Keratinocyte (primary cell): ENCODE measurements at regions not wholly inside any gene's neighbourhood (a gene's known extent, or its start where the extent isn't known, plus 50 kb on each side); places are given as distances from the start of the nearest gene placed in this dataset.

Experiments
- DNase-seq: peaks from one replicate; pipeline ENCODE4 v3.0.0-alpha.2; 2011; ENCODE audit warnings: low read depth, missing footprints, low spot score
- FAIRE-seq: peaks from 2 replicates; lab custom pipeline; 2011; peaks lifted over from hg19 to GRCh38; lab: Jason Lieb, UNC
- H2AFZ ChIP-seq: 2 replicates; pipeline ENCODE4 v1.6.0; 2012; ENCODE audit warnings: low read length, control low read depth, inconsistent platforms; ENCODE audit not compliant: control insufficient read depth
- H3K27ac ChIP-seq: 2 replicates; pipeline ENCODE4 v1.5.1; 2011; ENCODE audit warnings: low read length; ENCODE audit not compliant: control insufficient read depth, insufficient read depth
- H3K27me3 ChIP-seq: 3 replicates; pipeline ENCODE4 v1.6.0; 2011; ENCODE audit warnings: low read length; ENCODE audit not compliant: control insufficient read depth, insufficient read depth; ENCODE audit errors: extremely low read depth
- H3K36me3 ChIP-seq, 2 experiments: 2 replicates in 1 of 2; 3 replicates in 1 of 2; pipeline ENCODE4 v1.5.1; 2011; ENCODE audit warnings: low read length in 2 of 2, mild to moderate bottlenecking in 1 of 2; ENCODE audit not compliant: control insufficient read depth in 2 of 2, insufficient read depth in 2 of 2; ENCODE audit errors: extremely low read depth in 1 of 2
- H3K4me1 ChIP-seq: 3 replicates; pipeline ENCODE4 v1.5.1; 2011; ENCODE audit warnings: low read length; ENCODE audit not compliant: control insufficient read depth, insufficient read depth; ENCODE audit errors: extremely low read depth
- H3K4me2 ChIP-seq: 3 replicates; pipeline ENCODE4 v1.6.0; 2011; ENCODE audit warnings: low read depth, low read length; ENCODE audit not compliant: control insufficient read depth, insufficient read depth; ENCODE audit errors: extremely low read depth
- H3K4me3 ChIP-seq, 3 experiments: fragments of 200-600 bp in 1 of 3; sonication (generic) in 1 of 3; 2 replicates in 2 of 3; 3 replicates in 1 of 3; pipeline ENCODE4 v1.5.1; 2011 to 2016; ENCODE audit warnings: low read length in 3 of 3, mild to moderate bottlenecking in 3 of 3, control low read depth in 2 of 3, inconsistent platforms in 1 of 3, low read depth in 1 of 3, mixed read lengths in 1 of 3, mixed run types in 1 of 3, moderate library complexity in 1 of 3; ENCODE audit not compliant: control insufficient read depth in 2 of 3, insufficient read depth in 2 of 3; ENCODE audit errors: extremely low read depth in 1 of 3
- H3K79me2 ChIP-seq: 2 replicates; pipeline ENCODE4 v1.6.0; 2012; ENCODE audit warnings: low read length; ENCODE audit not compliant: control insufficient read depth, insufficient read depth
- H3K9ac ChIP-seq: 3 replicates; pipeline ENCODE4 v1.6.0; 2011; ENCODE audit warnings: low read length; ENCODE audit not compliant: control insufficient read depth, insufficient read depth; ENCODE audit errors: extremely low read depth
- H3K9me1 ChIP-seq: 3 replicates; pipeline ENCODE4 v1.6.0; 2011; ENCODE audit warnings: low read length; ENCODE audit not compliant: control insufficient read depth, insufficient read depth; ENCODE audit errors: extremely low read depth
- H3K9me3 ChIP-seq: 2 replicates; pipeline ENCODE4 v1.5.1; 2012; ENCODE audit warnings: low read depth, low read length; ENCODE audit not compliant: control insufficient read depth
- H4K20me1 ChIP-seq: 3 replicates; pipeline ENCODE4 v1.6.0; 2011; ENCODE audit warnings: low read length; ENCODE audit not compliant: control insufficient read depth, insufficient read depth; ENCODE audit errors: extremely low read depth
- EZH2 ChIP-seq: IDR thresholded peaks from one replicate; pipeline ENCODE4 v1.6.1; 2012; ENCODE audit warnings: inconsistent platforms, mild to moderate bottlenecking, low read length, moderate library complexity
- dilution Hi-C: fragments of 300-500 bp; cut with MboI; formaldehyde crosslinking; loops from one replicate; pipeline ENCODE4 v1.7.0; 2020; ENCODE audit warnings: low sequenced_read_pairs; ENCODE audit not compliant: extremely low pct_ligation_motif_present
- TF ChIP-seq, protein P1 (sequence below), 3 experiments: IDR thresholded peaks in 1 of 3; conservative IDR thresholded peaks in 1 of 3; optimal IDR thresholded peaks in 1 of 3; 2 replicates in 2 of 3; 3 replicates in 1 of 3; pipeline versions ENCODE3 to v1.5.1; 2011; ENCODE audit warnings: low read length in 3 of 3, mild to moderate bottlenecking in 3 of 3, moderate library complexity in 2 of 3, control low read depth in 1 of 3, inconsistent platforms in 1 of 3; ENCODE audit not compliant: insufficient read depth in 2 of 3; ENCODE audit errors: extremely low read depth in 1 of 3

DNA sequence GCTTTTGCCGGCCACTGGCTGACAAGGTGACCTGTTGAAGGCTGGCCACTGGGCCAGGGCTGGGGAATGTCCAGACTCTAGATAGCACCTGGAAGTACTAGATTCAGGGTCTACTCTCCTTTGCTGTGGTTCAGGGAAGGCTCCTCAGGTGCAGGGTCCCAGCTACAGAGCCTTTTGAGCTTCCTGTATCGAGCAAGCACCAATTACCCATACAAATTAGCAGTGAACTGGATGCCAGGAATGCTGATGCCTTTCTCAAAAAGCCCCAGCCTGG is 213.4 kb downstream of the CYP26B1 start:
- Histone ChIP-seq H3K79me2 (no peaks in the 10 kb centered on the region), H3K4me1 (peaks cover 4% of the 10 kb centered on the region), H3K9me3 (no peaks in the 10 kb centered on the region), H3K4me3 (no peak overlapping the region), H3K36me3 (no peaks in the 10 kb centered on the region), H3K9ac (no peak overlapping the region), H4K20me1 (no peaks in the 10 kb centered on the region), H3K9me1 (no peaks in the 10 kb centered on the region), H3K27me3 (no peaks in the 10 kb centered on the region), H2AFZ (no peak overlapping the region), H3K27ac (no peak overlapping the region), H3K4me2 (no peak overlapping the region)
- FAIRE-seq (no peak), DNase-seq (no peak)
- dilution Hi-C loops = no loop called here
- TF ChIP-seq, protein P1, sequence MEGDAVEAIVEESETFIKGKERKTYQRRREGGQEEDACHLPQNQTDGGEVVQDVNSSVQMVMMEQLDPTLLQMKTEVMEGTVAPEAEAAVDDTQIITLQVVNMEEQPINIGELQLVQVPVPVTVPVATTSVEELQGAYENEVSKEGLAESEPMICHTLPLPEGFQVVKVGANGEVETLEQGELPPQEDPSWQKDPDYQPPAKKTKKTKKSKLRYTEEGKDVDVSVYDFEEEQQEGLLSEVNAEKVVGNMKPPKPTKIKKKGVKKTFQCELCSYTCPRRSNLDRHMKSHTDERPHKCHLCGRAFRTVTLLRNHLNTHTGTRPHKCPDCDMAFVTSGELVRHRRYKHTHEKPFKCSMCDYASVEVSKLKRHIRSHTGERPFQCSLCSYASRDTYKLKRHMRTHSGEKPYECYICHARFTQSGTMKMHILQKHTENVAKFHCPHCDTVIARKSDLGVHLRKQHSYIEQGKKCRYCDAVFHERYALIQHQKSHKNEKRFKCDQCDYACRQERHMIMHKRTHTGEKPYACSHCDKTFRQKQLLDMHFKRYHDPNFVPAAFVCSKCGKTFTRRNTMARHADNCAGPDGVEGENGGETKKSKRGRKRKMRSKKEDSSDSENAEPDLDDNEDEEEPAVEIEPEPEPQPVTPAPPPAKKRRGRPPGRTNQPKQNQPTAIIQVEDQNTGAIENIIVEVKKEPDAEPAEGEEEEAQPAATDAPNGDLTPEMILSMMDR (optimal IDR thresholded peaks at IDR 0.05 in 1 of 3, IDR thresholded peaks at IDR 0.05 in 1 of 3, conservative IDR thresholded peaks at IDR 0.05 in 1 of 3; ENCODE audit: extremely low read depth in 1 of 3, insufficient read depth in 2 of 3, low read length in 3 of 3) = no peak
- TF ChIP-seq EZH2 = no peak

DNA sequence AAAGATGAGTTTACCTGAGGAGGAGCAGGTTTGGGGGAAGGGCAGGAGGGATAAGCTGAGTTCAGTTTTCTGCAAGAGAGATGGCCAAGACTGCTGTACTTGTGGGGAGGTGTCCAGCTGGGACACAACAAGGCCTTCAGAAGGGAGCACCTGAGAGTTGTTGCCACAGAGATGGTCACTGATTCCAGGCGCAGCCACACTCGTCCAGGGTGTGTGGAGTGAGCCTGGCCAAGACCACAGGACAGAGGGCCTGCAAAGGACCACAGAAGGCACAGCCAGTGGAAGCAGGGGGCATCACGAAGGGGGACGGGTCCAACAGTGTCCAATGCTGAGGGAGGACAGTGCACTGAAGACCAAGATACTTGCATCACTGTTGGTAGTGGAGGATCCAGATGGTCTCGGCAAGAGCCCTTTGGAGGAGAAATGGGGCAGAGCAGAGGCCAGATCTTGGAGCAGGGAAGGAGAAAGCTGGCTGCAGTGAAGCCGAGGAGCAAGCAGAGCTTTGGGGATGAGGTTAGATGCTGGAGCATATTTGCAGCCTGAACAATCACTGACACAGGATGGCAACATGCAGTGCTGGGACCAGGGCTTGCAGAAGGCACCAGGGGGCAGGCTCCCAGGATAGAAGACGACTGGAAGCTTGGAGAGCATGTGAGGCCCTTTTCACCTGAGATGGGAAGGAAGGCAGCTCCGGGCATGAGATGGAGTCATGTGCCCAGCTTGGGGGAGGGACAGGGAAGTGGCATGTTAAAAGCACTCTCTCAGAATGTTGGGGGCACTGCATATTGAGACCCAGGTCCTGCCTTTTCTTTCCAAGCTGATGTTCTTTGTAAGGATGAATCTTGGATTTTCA is 214.0 kb downstream of the CYP26B1 start:
- Histone ChIP-seq H4K20me1 (no peaks in the 10 kb centered on the region), H3K36me3 (no peaks in the 10 kb centered on the region), H3K9me1 (no peaks in the 10 kb centered on the region), H2AFZ (no peak overlapping the region), H3K79me2 (no peaks in the 10 kb centered on the region), H3K27me3 (no peaks in the 10 kb centered on the region), H3K9me3 (no peaks in the 10 kb centered on the region), H3K27ac (no peak overlapping the region), H3K4me2 (no peak overlapping the region), H3K4me3 (no peak overlapping the region), H3K9ac (no peak overlapping the region), H3K4me1 (peaks cover 4% of the 10 kb centered on the region)
- no peak for TF ChIP-seq EZH2
- TF ChIP-seq, protein P1 (optimal IDR thresholded peaks at IDR 0.05 in 1 of 3, IDR thresholded peaks at IDR 0.05 in 1 of 3, conservative IDR thresholded peaks at IDR 0.05 in 1 of 3; ENCODE audit: extremely low read depth in 1 of 3, insufficient read depth in 2 of 3, low read length in 3 of 3) = peak; percentile 51 to 69 (median 58)
- DNase-seq (no peak), FAIRE-seq (peak; percentile 69)
- dilution Hi-C loops = no loop called here
